ENCODE measurements at regions not wholly inside any gene's neighbourhood (a gene's known extent, or its start where the extent isn't known, plus 50 kb on each side); places are given as distances from the start of the nearest gene placed in this dataset.

DNA sequence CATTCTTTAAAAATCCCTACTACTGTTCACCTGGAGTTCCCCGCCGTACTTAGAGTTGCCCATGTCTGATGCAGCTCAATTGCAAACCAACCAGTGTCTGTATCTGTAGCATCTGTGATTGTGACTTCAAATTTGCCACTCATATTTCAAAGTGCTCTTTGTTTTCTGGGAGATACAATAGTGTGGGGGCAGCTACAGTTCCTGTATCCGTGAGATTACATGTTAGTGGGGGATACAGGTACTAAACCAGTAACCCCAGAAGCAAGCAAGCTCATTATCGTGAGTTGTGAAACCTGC, 140.9 kb downstream of the ANKRD60 start:
- no peak for TF ChIP-seq POLR2AphosphoS5 (IDR thresholded peaks at IDR 0.05; ENCODE audit: low read depth, low read length)
- no peak for TF ChIP-seq TAF1 (IDR thresholded peaks at IDR 0.05; ENCODE audit: borderline replicate concordance, insufficient read depth, low read length)
- TF ChIP-seq, protein P1, sequence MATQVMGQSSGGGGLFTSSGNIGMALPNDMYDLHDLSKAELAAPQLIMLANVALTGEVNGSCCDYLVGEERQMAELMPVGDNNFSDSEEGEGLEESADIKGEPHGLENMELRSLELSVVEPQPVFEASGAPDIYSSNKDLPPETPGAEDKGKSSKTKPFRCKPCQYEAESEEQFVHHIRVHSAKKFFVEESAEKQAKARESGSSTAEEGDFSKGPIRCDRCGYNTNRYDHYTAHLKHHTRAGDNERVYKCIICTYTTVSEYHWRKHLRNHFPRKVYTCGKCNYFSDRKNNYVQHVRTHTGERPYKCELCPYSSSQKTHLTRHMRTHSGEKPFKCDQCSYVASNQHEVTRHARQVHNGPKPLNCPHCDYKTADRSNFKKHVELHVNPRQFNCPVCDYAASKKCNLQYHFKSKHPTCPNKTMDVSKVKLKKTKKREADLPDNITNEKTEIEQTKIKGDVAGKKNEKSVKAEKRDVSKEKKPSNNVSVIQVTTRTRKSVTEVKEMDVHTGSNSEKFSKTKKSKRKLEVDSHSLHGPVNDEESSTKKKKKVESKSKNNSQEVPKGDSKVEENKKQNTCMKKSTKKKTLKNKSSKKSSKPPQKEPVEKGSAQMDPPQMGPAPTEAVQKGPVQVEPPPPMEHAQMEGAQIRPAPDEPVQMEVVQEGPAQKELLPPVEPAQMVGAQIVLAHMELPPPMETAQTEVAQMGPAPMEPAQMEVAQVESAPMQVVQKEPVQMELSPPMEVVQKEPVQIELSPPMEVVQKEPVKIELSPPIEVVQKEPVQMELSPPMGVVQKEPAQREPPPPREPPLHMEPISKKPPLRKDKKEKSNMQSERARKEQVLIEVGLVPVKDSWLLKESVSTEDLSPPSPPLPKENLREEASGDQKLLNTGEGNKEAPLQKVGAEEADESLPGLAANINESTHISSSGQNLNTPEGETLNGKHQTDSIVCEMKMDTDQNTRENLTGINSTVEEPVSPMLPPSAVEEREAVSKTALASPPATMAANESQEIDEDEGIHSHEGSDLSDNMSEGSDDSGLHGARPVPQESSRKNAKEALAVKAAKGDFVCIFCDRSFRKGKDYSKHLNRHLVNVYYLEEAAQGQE (IDR thresholded peaks at IDR 0.05; ENCODE audit: insufficient read depth in 1 of 2, low read depth in 2 of 2, low read length in 2 of 2), result no peak
